Endothelial cell of umbilical vein (primary cell): ENCODE measurements at regions not wholly inside any gene's neighbourhood (a gene's known extent, or its start where the extent isn't known, plus 50 kb on each side); places are given as distances from the start of the nearest gene placed in this dataset.

Experiments
- BruUV-seq: library from RNA; stranded (reverse); fragments of 400-500 nt; replicated peaks from 2 replicates; lab custom pipeline; 2021; lab: Mats Ljungman, UMichigan
- CTCF ChIA-PET: fragments of 300-600, 350-600 bp; sonication (Branson Sonifier 250); formaldehyde crosslinking; loops from one replicate; lab custom pipeline; 2021; ENCODE audit warnings: antibody characterized with exemption, inconsistent platforms; lab: Charles Lee
- POLR2A ChIA-PET: fragments of 300-600, 350-600 bp; sonication (Branson Sonifier 250); formaldehyde crosslinking; loops from one replicate; lab custom pipeline; 2021; ENCODE audit warnings: antibody characterized with exemption, inconsistent platforms; lab: Charles Lee
- DNase-seq: peaks from one replicate; pipeline ENCODE4 v3.0.0-alpha.2; 2011; ENCODE audit warnings: low read depth, low spot score
- FAIRE-seq: peaks from 2 replicates; lab custom pipeline; 2011; peaks lifted over from hg19 to GRCh38; lab: Jason Lieb, UNC
- H2AFZ ChIP-seq: 2 replicates; pipeline ENCODE4 v1.6.0; 2012; ENCODE audit warnings: low read depth, low read length, control low read depth, inconsistent platforms
- H3K27ac ChIP-seq: 2 replicates; pipeline ENCODE4 v1.5.1; 2011; ENCODE audit warnings: low read depth, mild to moderate bottlenecking, control low read depth, low read length, moderate library complexity; ENCODE audit not compliant: insufficient read depth
- H3K27me3 ChIP-seq, 2 experiments: 2 replicates each; pipeline versions ENCODE4 v1.6.0 to v1.6.1; 2011; ENCODE audit warnings: low read length in 2 of 2, mixed read lengths in 1 of 2; ENCODE audit not compliant: control insufficient read depth in 2 of 2, insufficient read depth in 2 of 2
- H3K36me3 ChIP-seq, 2 experiments: 2 replicates in 1 of 2; 3 replicates in 1 of 2; pipeline ENCODE4 v1.5.1; 2011; ENCODE audit warnings: low read length in 2 of 2, mild to moderate bottlenecking in 1 of 2, moderate library complexity in 1 of 2; ENCODE audit not compliant: control insufficient read depth in 2 of 2, insufficient read depth in 2 of 2; ENCODE audit errors: extremely low read depth in 1 of 2
- H3K4me1 ChIP-seq: 3 replicates; pipeline ENCODE4 v1.5.1; 2011; ENCODE audit warnings: mild to moderate bottlenecking, low read length; ENCODE audit not compliant: control insufficient read depth, insufficient read depth; ENCODE audit errors: extremely low read depth
- H3K4me2 ChIP-seq: 2 replicates; pipeline ENCODE4 v1.6.1; 2011; ENCODE audit warnings: low read length, control low read depth, mixed read lengths; ENCODE audit not compliant: insufficient read depth
- H3K4me3 ChIP-seq, 3 experiments: fragments of 200-600 bp in 1 of 3; sonication (generic), shearing (Covaris generic) in 1 of 3; replicated peaks in 1 of 3; 2 replicates each; pipeline ENCODE4 v1.5.1; 2011 to 2016; ENCODE audit warnings: control low read depth in 3 of 3, low read length in 3 of 3, mild to moderate bottlenecking in 2 of 3, inconsistent platforms in 1 of 3, low read depth in 1 of 3, moderate library complexity in 1 of 3; ENCODE audit not compliant: insufficient read depth in 1 of 3
- H3K79me2 ChIP-seq: 2 replicates; pipeline ENCODE4 v1.6.0; 2012; ENCODE audit warnings: low read length, inconsistent platforms; ENCODE audit not compliant: control insufficient read depth, insufficient read depth
- H3K9ac ChIP-seq: replicated peaks from 2 replicates; pipeline ENCODE3; 2011; ENCODE audit warnings: low read length, control low read depth; ENCODE audit not compliant: insufficient read depth; ENCODE audit errors: extremely low read depth
- H3K9me1 ChIP-seq: replicated peaks from 3 replicates; pipeline ENCODE4 v1.6.0; 2011; ENCODE audit warnings: mild to moderate bottlenecking, low read length; ENCODE audit not compliant: control insufficient read depth, insufficient read depth; ENCODE audit errors: extremely low read depth
- H3K9me3 ChIP-seq: replicated peaks from 2 replicates; pipeline ENCODE4 v1.5.1; 2012; ENCODE audit warnings: low read length, inconsistent platforms; ENCODE audit not compliant: control insufficient read depth, insufficient read depth
- H4K20me1 ChIP-seq: replicated peaks from 2 replicates; pipeline ENCODE3; 2011; ENCODE audit warnings: mild to moderate bottlenecking, low read length; ENCODE audit not compliant: control insufficient read depth, insufficient read depth; ENCODE audit errors: extremely low read depth
- EZH2 ChIP-seq: IDR thresholded peaks from 2 replicates; pipeline ENCODE4 v1.6.1; 2012; ENCODE audit warnings: borderline replicate concordance, low read depth, mild to moderate bottlenecking, moderate library complexity, low read length, inconsistent platforms; ENCODE audit not compliant: severe bottlenecking
- FOS ChIP-seq: IDR thresholded peaks from 2 replicates; pipeline ENCODE4 v1.6.1; 2011; ENCODE audit warnings: mild to moderate bottlenecking, low read length, moderate library complexity, borderline replicate concordance; ENCODE audit not compliant: insufficient read depth
- GATA2 ChIP-seq: IDR thresholded peaks from 2 replicates; pipeline ENCODE4 v1.7.0; 2011; ENCODE audit warnings: low read depth, mild to moderate bottlenecking, moderate library complexity, mixed read lengths, low read length; ENCODE audit not compliant: insufficient read length, insufficient read depth
- JUN ChIP-seq: IDR thresholded peaks from 2 replicates; pipeline ENCODE4 v1.6.1; 2011; ENCODE audit warnings: borderline replicate concordance, low read depth; ENCODE audit not compliant: insufficient read length, insufficient read depth
- MYC ChIP-seq: IDR thresholded peaks from one replicate; pipeline ENCODE4 v1.6.1; 2011; ENCODE audit warnings: mild to moderate bottlenecking, low read depth, low read length
- POLR2A ChIP-seq: IDR thresholded peaks from 2 replicates; pipeline ENCODE4 v1.6.1; 2012; ENCODE audit warnings: low read depth, mild to moderate bottlenecking, control low read depth, low read length
- POLR2AphosphoS5 ChIP-seq: IDR thresholded peaks from 2 replicates; pipeline ENCODE4 v1.6.1; 2012; ENCODE audit warnings: low read depth, mild to moderate bottlenecking, control low read depth, low read length, moderate library complexity; ENCODE audit not compliant: insufficient read depth
- dilution Hi-C: fragments of 300-500 bp; cut with MboI; formaldehyde crosslinking; loops from one replicate; pipeline ENCODE4 v1.15.0; 2019; ENCODE audit warnings: low sequenced_read_pairs; ENCODE audit not compliant: extremely low pct_ligation_motif_present
- intact Hi-C: fragments of 100-400 bp; cut with micrococcal nuclease; formaldehyde crosslinking; loops from one replicate; pipeline ENCODE4 v1.10.0; 2022
- TF ChIP-seq, protein P1 (sequence below): IDR thresholded peaks from 2 replicates; pipeline ENCODE4 v1.6.1; 2011; ENCODE audit not compliant: insufficient read depth, insufficient read length
- TF ChIP-seq, protein P2 (sequence below), 2 donors: IDR thresholded peaks; 1 replicate in 1 of 2; 2 replicates in 1 of 2; pipeline ENCODE4 v1.5.1; 2011; ENCODE audit warnings: low read length in 2 of 2, mild to moderate bottlenecking in 2 of 2, moderate library complexity in 2 of 2, control low read depth in 1 of 2, inconsistent platforms in 1 of 2, low read depth in 1 of 2; ENCODE audit not compliant: insufficient read depth in 1 of 2; ENCODE audit errors: extremely low read depth in 1 of 2

DNA sequence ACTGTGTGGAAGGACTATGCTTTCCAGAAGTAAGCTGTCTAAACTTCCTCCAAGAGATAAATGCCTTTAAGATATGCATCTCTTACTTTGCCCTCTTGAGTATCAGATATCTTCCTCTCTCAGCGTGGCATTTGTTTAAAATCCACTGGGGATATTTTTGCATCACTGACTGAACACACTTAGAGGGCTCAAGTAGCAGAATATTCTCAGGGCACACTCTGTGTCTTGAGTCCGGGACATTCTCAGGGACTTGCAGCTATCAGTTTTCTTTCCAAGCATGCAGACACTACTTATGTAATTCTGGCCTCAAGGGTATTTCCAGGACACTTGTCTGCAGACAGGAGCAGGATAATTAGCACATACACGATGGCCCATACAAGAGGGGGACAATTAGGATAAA, 84.7 kb downstream of the ERCC5 start:
- TF ChIP-seq EZH2 (no peak), MYC (no peak), GATA2 (no peak), POLR2A (no peak), JUN (no peak), FOS (no peak), POLR2AphosphoS5 (no peak)
- TF ChIP-seq, protein P1, sequence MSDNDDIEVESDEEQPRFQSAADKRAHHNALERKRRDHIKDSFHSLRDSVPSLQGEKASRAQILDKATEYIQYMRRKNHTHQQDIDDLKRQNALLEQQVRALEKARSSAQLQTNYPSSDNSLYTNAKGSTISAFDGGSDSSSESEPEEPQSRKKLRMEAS = no peak
- TF ChIP-seq, protein P2, sequence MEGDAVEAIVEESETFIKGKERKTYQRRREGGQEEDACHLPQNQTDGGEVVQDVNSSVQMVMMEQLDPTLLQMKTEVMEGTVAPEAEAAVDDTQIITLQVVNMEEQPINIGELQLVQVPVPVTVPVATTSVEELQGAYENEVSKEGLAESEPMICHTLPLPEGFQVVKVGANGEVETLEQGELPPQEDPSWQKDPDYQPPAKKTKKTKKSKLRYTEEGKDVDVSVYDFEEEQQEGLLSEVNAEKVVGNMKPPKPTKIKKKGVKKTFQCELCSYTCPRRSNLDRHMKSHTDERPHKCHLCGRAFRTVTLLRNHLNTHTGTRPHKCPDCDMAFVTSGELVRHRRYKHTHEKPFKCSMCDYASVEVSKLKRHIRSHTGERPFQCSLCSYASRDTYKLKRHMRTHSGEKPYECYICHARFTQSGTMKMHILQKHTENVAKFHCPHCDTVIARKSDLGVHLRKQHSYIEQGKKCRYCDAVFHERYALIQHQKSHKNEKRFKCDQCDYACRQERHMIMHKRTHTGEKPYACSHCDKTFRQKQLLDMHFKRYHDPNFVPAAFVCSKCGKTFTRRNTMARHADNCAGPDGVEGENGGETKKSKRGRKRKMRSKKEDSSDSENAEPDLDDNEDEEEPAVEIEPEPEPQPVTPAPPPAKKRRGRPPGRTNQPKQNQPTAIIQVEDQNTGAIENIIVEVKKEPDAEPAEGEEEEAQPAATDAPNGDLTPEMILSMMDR (IDR thresholded peaks at IDR 0.05; ENCODE audit: extremely low read depth in 1 of 2, insufficient read depth in 1 of 2, low read depth in 1 of 2, low read length in 2 of 2) = no peak
- no peak overlapping the region for H2AFZ ChIP-seq
- H3K9ac ChIP-seq = no peak overlapping the region
- H3K9me1 ChIP-seq = no peaks in the 10 kb centered on the region
- no peak for FAIRE-seq
- intact Hi-C loops (no loop called here), dilution Hi-C loops (no loop called here)
- no TSS peak for BruUV-seq
- ChIA-PET POLR2A (no interaction called here), CTCF (no interaction called here)
- no peaks in the 10 kb centered on the region for H3K4me1 ChIP-seq
- H3K27me3 ChIP-seq = no peaks in the 10 kb centered on the region
- H3K27ac ChIP-seq = no peak overlapping the region
- H3K4me2 ChIP-seq = no peak overlapping the region
- no peaks in the 10 kb centered on the region for H4K20me1 ChIP-seq
- no peak for DNase-seq
- no peak overlapping the region for H3K4me3 ChIP-seq
- H3K9me3 ChIP-seq = no peaks in the 10 kb centered on the region
- H3K36me3 ChIP-seq = no peaks in the 10 kb centered on the region
- H3K79me2 ChIP-seq = no peaks in the 10 kb centered on the region
